Bone marrow (tissue), 2 donors: ENCODE measurements at regions not wholly inside any gene's neighbourhood (a gene's known extent, or its start where the extent isn't known, plus 50 kb on each side); places are given as distances from the start of the nearest gene placed in this dataset.
A peak's percentile ranks its signal among the peaks of the same experiment; 100 is the strongest.

Experiments
- DNase-seq, 2 donors: peaks; one replicate each; lab custom pipeline; 2025; lab: John Stamatoyannopoulos, UW

GRCh38 chr13:91277013-91277676 is 70.3 kb upstream of the MIR17HG start:
- DNase-seq = no peak

- no peak for DNase-seq
These were observed 69.2 kb upstream of the MIR17HG start for GRCh38 chr13:91278291-91278690.

GRCh38 chr13:91278888-91279287 is 68.6 kb upstream of the MIR17HG start:
- DNase-seq = peak in 1 of 2 donors; percentile 92

- peak in 1 of 2 donors; percentile 86 for DNase-seq
These were observed 66.7 kb upstream of the MIR17HG start for GRCh38 chr13:91280801-91281200.

GRCh38 chr13:91284335-91284734 is 63.2 kb upstream of the MIR17HG start:
- DNase-seq = no peak

GRCh38 chr13:91286317-91286716 is 61.2 kb upstream of the MIR17HG start:
- no peak for DNase-seq

- DNase-seq = no peak
These were observed 56.4 kb upstream of the MIR17HG start for GRCh38 chr13:91291078-91291477.

GRCh38 chr13:91292630-91293221 is 54.8 kb upstream of the MIR17HG start:
- DNase-seq = no peak

- no peak for DNase-seq
These were observed 51.6 kb upstream of the MIR17HG start for GRCh38 chr13:91295712-91296410.

- no peak for DNase-seq
These were observed 50.0 kb upstream of the MIR17HG start for GRCh38 chr13:91297503-91297902.
